ENCODE measurements at regions not wholly inside any gene's neighbourhood (a gene's known extent, or its start where the extent isn't known, plus 50 kb on each side); places are given as distances from the start of the nearest gene placed in this dataset.

DNA sequence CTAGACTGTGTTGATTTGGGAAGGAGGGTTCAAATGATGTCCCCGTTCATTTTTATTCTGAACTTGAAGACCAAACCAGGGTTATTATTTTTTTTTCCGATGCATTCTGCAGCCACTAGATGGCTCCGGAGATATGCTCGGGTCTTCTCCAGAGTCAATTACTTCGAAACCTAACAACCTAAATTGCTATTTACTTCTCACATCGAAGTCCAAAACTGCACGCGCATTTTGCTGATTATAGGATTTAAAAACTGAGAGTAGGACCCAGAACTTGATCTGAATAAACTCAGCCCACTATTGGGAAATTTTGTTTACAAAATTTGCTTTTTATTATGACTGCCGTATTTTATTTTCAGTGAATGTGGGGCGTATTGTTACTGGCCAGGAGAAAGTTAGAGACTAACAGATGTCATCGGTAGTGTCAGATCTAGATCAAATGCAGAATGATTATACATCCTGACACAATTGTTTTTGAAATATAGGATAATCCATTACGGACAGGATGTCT is 263.8 kb downstream of the HS3ST3A1 start:
- H3K9me3 Mint-ChIP-seq: no peaks in the 10 kb centered on the region
- H3K36me3 ChIP-seq (ENCODE audit: control insufficient read depth, insufficient read depth, low read length): no peaks in the 10 kb centered on the region
- H3K27ac ChIP-seq (ENCODE audit: low read depth, low read length): no peak overlapping the region
- H3K9me3 ChIP-seq (ENCODE audit: control insufficient read depth, low read length): no peaks in the 10 kb centered on the region
- H3K4me1 Mint-ChIP-seq: peaks cover 19% of the 10 kb centered on the region
- peak overlapping the region; percentile 21 for H3K4me3 Mint-ChIP-seq
- TF ChIP-seq, protein P1, sequence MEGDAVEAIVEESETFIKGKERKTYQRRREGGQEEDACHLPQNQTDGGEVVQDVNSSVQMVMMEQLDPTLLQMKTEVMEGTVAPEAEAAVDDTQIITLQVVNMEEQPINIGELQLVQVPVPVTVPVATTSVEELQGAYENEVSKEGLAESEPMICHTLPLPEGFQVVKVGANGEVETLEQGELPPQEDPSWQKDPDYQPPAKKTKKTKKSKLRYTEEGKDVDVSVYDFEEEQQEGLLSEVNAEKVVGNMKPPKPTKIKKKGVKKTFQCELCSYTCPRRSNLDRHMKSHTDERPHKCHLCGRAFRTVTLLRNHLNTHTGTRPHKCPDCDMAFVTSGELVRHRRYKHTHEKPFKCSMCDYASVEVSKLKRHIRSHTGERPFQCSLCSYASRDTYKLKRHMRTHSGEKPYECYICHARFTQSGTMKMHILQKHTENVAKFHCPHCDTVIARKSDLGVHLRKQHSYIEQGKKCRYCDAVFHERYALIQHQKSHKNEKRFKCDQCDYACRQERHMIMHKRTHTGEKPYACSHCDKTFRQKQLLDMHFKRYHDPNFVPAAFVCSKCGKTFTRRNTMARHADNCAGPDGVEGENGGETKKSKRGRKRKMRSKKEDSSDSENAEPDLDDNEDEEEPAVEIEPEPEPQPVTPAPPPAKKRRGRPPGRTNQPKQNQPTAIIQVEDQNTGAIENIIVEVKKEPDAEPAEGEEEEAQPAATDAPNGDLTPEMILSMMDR (conservative IDR thresholded peaks at IDR 0.05): peak; percentile 85
- peak; percentile 71 for DNase-seq
- H3K4me1 ChIP-seq (ENCODE audit: control insufficient read depth, insufficient read depth, low read length): peaks cover 7% of the 10 kb centered on the region
- no peak overlapping the region for H3K9ac ChIP-seq (ENCODE audit: extremely low read depth, low read length, poor library complexity, severe bottlenecking)
- no peak overlapping the region for H3K27ac Mint-ChIP-seq
- peak overlapping the region; percentile 57 for H3K4me3 ChIP-seq (ENCODE audit: low read length)
- no peaks in the 10 kb centered on the region for H3K36me3 Mint-ChIP-seq (ENCODE audit: low read depth)
- WGBS, 2 experiments (ENCODE audit: insufficient coverage in 1 of 2, insufficient read length in 1 of 2): 17 to 24% methylated on average over 10 to 12 of the region's 12 CpGs
- H3K27me3 Mint-ChIP-seq (ENCODE audit: insufficient read depth): peaks cover 4% of the 10 kb centered on the region
- H3K27me3 ChIP-seq (ENCODE audit: control insufficient read depth, insufficient read depth, low read length, poor library complexity, severe bottlenecking): no peaks in the 10 kb centered on the region

DNA sequence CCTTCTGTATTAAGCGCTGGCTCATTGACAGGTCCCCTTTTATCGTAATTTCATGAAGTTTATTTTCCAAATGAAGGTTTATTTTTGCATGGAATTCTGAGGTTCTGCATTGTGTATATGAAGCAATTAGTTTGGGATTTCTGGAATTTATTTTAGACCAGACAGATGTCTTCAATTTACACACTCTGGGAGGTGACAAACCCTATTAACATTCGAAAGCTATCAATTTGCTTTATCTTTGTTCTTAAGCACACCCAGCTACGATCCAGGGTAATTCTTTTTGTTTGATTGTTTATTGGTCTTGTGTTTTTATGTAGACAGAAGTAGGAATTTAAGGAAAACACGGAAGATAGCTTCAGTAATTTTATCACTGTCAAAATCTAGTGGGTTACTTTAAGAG is 264.6 kb downstream of the HS3ST3A1 start:
- H3K4me1 Mint-ChIP-seq: peaks cover 19% of the 10 kb centered on the region
- Histone ChIP-seq H3K27ac (ENCODE audit: low read depth, low read length) (no peak overlapping the region), H3K27me3 (ENCODE audit: control insufficient read depth, insufficient read depth, low read length, poor library complexity, severe bottlenecking) (no peaks in the 10 kb centered on the region), H3K9ac (ENCODE audit: extremely low read depth, low read length, poor library complexity, severe bottlenecking) (no peak overlapping the region), H3K9me3 (ENCODE audit: control insufficient read depth, low read length) (no peaks in the 10 kb centered on the region), H3K4me1 (ENCODE audit: control insufficient read depth, insufficient read depth, low read length) (peaks cover 7% of the 10 kb centered on the region), H3K36me3 (ENCODE audit: control insufficient read depth, insufficient read depth, low read length) (no peaks in the 10 kb centered on the region), H3K4me3 (ENCODE audit: low read length) (peak overlapping the region; percentile 57)
- peaks cover 4% of the 10 kb centered on the region for H3K27me3 Mint-ChIP-seq (ENCODE audit: insufficient read depth)
- no peaks in the 10 kb centered on the region for H3K9me3 Mint-ChIP-seq
- no peak for DNase-seq
- H3K4me3 Mint-ChIP-seq: peak overlapping the region; percentile 21
- WGBS, 2 experiments (ENCODE audit: insufficient coverage in 1 of 2, insufficient read length in 1 of 2): 43% methylated on average over 5 of the region's 5 CpGs; no CpG with 5 or more reads in 1 of the 2 experiments
- TF ChIP-seq, protein P1 (conservative IDR thresholded peaks at IDR 0.05): no peak
- H3K27ac Mint-ChIP-seq: peak overlapping the region; percentile 0
- no peaks in the 10 kb centered on the region for H3K36me3 Mint-ChIP-seq (ENCODE audit: low read depth)

DNA sequence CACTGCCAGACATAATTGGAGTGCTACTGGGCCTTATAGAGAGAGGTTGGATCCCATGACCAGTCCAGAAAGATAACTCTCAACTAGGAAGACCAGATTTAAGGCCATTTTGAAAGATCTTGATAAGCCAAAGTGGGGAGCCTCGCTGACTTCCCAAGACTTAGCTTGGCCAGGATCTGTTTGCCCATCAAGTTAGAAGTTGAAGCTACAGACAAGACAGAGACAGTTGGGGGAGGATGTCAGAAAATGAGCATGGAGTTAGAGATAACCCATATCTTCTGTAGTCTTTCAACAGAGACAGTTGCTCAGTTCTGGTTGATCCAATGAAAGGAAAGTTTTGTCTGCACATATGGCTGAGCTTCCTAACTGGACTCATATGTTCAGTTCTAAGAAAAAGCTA is 267.4 kb downstream of the HS3ST3A1 start:
- Mint-ChIP-seq H3K36me3 (ENCODE audit: low read depth) (no peaks in the 10 kb centered on the region), H3K27ac (no peak overlapping the region), H3K4me1 (peaks cover 19% of the 10 kb centered on the region), H3K27me3 (ENCODE audit: insufficient read depth) (peaks cover 4% of the 10 kb centered on the region), H3K9me3 (no peaks in the 10 kb centered on the region), H3K4me3 (no peak overlapping the region)
- 88 to 100% methylated on average over 1 of the region's 1 CpG for WGBS, 2 experiments (ENCODE audit: insufficient coverage in 1 of 2, insufficient read length in 1 of 2)
- TF ChIP-seq, protein P1 (conservative IDR thresholded peaks at IDR 0.05): no peak
- Histone ChIP-seq H3K4me3 (ENCODE audit: low read length) (no peak overlapping the region), H3K4me1 (ENCODE audit: control insufficient read depth, insufficient read depth, low read length) (peaks cover 7% of the 10 kb centered on the region), H3K36me3 (ENCODE audit: control insufficient read depth, insufficient read depth, low read length) (no peaks in the 10 kb centered on the region), H3K9me3 (ENCODE audit: control insufficient read depth, low read length) (no peaks in the 10 kb centered on the region), H3K27me3 (ENCODE audit: control insufficient read depth, insufficient read depth, low read length, poor library complexity, severe bottlenecking) (no peaks in the 10 kb centered on the region), H3K9ac (ENCODE audit: extremely low read depth, low read length, poor library complexity, severe bottlenecking) (no peak overlapping the region), H3K27ac (ENCODE audit: low read depth, low read length) (no peak overlapping the region)
- no peak for DNase-seq
